ENCODE measurements at regions not wholly inside any gene's neighbourhood (a gene's known extent, or its start where the extent isn't known, plus 50 kb on each side); places are given as distances from the start of the nearest gene placed in this dataset.
"Not testable (repeated sequence)": the region's sequence is repeated elsewhere in the genome, so short reads cannot be mapped to it uniquely, and the experiment has no call there.

DNA sequence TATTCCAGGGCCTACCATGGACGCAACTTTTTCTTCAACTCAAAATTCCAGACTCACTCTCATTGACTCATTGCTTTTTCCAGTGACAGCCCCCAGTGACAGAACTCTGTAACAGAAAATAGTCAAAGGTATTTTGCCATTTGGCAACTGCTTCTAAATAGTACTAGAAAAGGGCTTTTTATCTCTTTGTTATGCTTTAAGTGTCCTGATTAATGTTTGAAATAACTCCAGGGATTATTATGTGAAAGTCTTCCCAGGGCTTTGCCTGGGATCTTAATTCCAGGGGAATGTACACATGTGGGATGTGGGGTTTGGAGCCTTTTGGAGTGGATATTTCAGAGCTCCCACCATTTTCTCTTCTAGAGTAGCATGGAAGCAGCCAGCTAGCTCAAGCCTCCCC, 198.8 kb downstream of the KCNS3 start:
- no peak for DNase-seq
- in situ Hi-C loops (cut with MboI; ENCODE audit: low pct_unique_long_range_greater_than_20kb, low sequenced_read_pairs) = no loop called here

DNA sequence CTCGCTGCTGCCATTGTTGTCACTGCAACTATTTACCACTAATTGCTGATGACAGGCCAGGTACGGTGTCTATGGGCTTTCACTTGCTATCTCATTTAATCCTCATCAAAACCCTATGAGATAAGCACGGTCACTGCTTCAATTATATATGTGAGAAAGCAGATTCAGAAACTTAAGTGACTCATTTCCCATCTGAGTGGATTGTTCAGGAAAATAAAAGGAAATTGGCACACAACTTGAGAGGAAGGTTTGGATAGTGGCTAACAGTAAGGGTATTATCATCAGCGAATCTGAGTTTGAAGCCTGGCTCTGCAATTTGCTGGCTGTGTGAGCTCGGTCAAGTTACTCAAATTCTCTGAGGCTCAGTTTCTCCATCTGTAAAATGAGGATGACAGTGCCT, 196.0 kb downstream of the KCNS3 start:
- DNase-seq = no peak
- in situ Hi-C loops (cut with MboI; ENCODE audit: low pct_unique_long_range_greater_than_20kb, low sequenced_read_pairs) = no loop called here

DNA sequence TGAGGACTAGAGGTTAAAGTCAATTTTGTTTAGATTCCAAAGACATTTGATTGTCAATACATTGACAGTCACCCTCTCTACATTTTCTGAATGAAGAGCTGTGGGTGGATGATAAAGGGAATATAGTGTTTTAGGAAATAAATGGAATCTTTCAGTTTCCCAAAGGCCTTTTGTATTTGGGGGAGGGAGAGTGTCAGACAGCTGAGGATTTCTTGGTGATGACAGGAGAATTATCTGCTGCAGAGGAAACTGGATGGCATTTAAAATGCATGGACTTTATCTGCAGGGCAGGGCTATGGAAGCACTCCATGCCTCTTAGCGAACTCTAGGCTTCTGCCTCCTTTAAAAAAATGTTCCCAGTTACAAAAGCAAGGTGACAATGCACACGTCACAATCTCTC, 195.1 kb downstream of the KCNS3 start:
- no peak for DNase-seq
- in situ Hi-C loops (cut with MboI; ENCODE audit: low pct_unique_long_range_greater_than_20kb, low sequenced_read_pairs) = no loop called here

DNA sequence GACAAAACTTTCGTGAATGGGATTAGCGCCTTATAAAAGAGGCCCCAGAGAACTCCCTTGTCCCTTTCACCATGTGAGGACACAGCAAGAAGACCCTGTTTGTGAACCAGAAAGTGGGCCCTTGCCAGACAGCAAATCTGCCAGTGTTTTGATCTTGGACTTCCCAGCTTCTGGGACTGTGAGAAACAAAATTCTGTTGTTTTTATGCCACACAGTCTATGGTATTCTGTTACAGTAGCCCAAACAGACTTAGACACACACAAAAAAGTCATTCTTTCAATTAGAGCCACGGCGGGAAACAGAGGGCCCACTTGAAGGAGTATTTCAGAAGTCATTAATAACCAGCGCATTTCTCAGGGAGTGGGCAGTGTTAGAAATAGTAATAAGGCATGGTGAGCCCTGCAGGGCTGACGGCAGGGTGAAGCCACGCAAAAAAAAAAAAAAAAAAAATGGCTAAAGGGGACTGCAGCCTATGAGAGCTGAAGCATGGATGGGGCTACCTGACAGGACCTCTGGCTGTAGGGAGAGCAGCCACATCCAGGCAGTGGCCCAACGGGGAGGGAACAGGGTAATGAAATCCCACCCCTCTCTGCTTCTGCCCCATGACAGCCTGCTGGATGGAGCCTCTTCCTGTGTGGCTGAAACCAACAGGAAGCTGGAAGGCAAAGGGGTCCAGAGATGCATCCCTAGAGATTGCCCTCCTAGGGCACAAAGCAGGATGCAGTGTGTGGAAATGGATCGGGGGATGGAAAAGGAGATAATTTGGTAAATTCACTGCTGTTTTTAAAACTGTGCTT, 189.3 kb downstream of the KCNS3 start:
- in situ Hi-C loops (cut with MboI; ENCODE audit: low pct_unique_long_range_greater_than_20kb, low sequenced_read_pairs) = no loop called here

DNA sequence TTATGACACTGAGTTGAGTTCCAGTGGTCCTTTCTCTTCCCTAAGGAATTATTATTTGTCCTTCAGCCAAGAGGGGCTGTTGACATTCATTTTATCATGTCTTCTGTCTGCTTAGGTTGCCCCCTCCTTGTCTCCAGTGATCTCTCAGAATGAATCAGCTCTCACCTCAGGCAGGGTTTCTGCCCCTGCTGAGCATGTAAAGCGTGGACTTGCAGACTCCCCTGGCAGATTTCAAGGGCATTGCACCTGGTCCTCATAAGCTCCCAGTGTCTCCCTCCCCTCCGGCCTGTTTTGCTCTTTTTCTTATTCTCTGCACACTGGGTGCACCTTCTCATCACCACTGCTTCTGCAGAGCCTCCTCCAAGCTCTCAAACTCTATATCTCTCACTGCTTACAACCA, 188.4 kb downstream of the KCNS3 start:
- no peak for DNase-seq
- in situ Hi-C loops (cut with MboI; ENCODE audit: low pct_unique_long_range_greater_than_20kb, low sequenced_read_pairs) = no loop called here

More for the DNA sequence above, 189.3 kb downstream of the KCNS3 start:
- DNase-seq = no peak

DNA sequence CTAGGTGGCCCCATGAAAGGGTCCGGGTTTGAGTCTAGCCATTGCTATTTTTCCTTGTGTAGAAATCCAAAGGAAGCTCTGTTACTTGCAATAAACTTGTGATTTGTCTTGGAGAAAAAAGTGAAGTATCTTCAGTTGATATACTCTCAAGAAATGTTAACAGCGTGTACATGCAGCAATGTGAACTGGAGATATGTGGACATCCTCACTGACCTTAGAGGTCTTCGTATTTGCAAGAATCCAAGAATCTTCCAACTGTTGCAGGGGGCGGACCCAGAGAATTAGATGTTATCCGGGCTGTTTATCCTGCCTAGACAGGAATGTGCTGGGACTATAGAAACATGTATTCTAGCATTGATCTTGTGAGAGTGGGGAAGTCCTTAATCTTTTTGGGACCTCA, 187.6 kb downstream of the KCNS3 start:
- no peak for DNase-seq
- in situ Hi-C loops (cut with MboI; ENCODE audit: low pct_unique_long_range_greater_than_20kb, low sequenced_read_pairs) = no loop called here

DNA sequence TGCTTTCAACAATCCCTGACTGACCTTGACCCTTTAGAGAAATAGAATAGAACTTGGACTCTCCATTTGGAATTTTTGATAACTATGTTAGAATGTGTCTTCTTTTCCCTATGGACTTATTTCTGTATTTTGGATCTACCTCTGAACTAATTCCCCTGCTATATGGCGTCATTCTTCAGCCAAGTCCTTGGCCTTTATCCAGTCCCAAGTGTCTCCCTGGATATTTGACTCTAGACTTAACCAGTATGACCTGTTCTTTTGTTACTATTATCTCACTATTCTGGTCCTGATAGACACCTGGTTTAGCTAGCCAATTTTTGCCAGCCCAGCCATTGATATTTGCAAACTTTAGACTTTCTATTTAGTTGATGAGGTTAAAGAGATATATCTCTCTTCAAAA, 186.8 kb downstream of the KCNS3 start:
- no peak for DNase-seq
- in situ Hi-C loops (cut with MboI; ENCODE audit: low pct_unique_long_range_greater_than_20kb, low sequenced_read_pairs) = no loop called here

DNA sequence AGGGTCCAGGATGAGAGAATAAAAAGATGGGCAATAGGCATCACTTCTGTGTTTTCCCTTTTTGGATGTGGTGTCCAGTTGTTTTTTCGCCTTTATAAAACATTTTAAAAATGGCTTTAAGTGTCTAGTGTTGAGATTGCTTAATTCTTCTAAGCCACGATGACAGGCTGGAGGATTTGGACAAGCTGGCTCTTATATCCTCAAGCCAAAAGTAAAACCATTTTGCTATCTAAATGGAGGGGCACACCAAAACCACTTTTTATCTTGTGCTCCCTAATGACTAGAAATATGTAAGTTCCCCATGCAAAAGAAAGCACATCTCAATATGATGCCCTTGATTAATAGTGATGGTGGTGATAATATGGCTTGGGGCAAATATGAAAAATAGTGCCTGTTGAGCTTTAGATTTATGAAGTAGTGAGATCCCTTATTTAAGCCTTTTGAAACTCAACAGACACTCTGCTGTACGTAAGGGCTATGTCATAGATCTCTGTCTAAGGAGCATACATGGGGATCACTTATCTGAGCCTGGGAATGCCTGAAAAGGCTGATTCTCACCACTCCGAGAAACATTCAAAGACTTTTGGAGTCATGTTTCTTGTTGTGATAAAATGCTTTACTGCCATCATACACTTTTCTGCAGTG, 185.5 kb downstream of the KCNS3 start:
- in situ Hi-C loops (cut with MboI; ENCODE audit: low pct_unique_long_range_greater_than_20kb, low sequenced_read_pairs) = no loop called here
- no peak for DNase-seq

DNA sequence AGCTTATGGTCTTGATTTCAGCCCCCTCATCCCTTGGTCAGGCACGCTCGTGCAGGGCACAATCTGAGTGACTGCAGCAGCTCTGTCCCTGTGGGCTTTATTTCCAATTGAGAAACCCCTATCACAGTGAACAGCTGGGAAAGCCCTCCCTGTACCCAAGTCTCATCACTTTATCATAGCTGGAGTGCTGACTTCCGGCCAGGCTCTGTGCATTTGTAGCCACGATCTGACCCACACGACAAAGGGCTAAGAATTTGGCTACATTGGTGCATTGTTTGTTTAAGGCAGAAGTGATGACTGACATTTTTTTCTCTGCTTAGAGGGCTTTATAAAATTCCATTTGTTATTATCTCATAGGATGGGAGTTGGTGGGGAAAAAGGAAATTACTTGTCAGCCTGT, 184.4 kb downstream of the KCNS3 start:
- in situ Hi-C loops (cut with MboI; ENCODE audit: low pct_unique_long_range_greater_than_20kb, low sequenced_read_pairs) = no loop called here
- DNase-seq = no peak

DNA sequence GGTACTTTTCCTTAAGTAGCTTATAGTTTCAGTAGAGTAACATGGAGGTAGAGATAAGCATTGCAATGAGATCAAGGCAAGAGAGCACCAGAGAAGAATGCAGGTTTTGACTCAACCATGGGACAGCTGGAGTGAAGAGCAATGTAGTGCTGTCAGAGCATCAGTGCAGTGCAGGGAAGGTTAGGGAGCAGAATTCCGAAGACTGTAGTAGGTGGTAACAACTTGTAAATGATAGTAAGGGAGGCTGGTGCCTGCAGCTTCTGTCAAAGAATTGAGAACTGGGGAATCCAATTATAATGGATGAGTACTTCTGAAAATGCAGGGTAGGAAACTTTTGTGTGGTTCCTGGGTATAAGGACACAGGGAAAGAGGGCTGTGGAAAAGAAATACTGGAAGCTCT, 183.2 kb downstream of the KCNS3 start:
- in situ Hi-C loops (cut with MboI; ENCODE audit: low pct_unique_long_range_greater_than_20kb, low sequenced_read_pairs) = no loop called here
- no peak for DNase-seq

DNA sequence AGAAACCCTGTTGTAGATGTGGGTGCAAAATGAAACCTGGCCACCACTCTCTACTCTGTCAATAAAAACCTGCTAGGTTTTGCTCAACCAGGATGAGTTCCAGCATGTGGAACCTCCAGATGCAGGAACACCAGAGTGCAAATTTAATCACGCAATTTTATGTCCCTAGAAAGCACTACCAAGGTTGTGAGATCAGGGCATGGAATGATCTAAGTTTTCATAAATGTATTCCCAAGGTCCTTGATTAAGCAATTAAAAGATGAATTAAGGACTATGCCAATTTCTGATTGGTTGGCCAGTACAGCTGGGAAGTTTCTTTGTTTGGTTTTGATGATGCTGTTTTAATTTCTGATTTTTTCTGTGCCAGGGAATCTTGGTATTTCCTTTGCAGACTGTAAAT, 179.2 kb downstream of the KCNS3 start:
- no peak for DNase-seq
- in situ Hi-C loops (cut with MboI; ENCODE audit: low pct_unique_long_range_greater_than_20kb, low sequenced_read_pairs) = no loop called here

DNA sequence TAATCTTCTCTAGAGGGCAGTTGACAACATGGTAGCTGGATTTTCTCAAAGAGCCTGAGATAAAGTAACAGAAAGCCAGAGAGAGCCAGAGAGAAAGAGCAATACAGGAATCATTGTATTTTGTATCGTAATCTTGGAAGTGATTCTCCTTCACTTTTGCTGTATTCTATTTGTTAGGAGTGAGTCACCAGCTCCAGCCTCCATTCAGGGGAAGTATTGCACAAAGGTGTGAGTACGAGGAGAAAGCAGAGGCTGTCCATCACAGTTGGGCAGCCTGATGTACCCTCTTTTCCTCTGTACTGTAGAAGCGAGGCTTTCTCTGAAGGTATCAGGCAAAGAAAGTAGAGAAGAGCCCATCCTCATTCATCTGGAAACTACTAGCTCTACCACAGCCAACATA, 176.8 kb downstream of the KCNS3 start:
- in situ Hi-C loops (cut with MboI; ENCODE audit: low pct_unique_long_range_greater_than_20kb, low sequenced_read_pairs) = no loop called here
- no peak for DNase-seq

DNA sequence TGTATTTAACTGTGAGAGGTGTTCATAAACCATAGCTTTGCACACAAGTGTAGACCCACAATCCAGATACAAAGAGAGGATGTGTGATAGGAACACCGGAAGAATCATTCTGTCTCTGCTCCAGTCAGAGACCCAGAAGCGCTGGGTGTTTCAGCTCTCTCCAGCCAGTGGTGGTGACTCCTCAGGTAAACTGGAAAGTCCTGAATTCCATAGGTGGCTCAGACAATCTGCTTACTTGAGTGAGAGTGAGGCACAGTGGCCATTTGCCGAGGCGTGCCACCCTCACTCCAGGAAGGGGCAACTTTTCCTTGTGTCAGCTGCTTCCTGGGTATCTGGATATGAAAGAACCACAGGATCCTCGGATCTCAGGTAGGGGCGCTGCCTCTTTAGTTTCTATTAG, 171.5 kb downstream of the KCNS3 start:
- in situ Hi-C loops (cut with MboI; ENCODE audit: low pct_unique_long_range_greater_than_20kb, low sequenced_read_pairs) = no loop called here
- no peak for DNase-seq

DNA sequence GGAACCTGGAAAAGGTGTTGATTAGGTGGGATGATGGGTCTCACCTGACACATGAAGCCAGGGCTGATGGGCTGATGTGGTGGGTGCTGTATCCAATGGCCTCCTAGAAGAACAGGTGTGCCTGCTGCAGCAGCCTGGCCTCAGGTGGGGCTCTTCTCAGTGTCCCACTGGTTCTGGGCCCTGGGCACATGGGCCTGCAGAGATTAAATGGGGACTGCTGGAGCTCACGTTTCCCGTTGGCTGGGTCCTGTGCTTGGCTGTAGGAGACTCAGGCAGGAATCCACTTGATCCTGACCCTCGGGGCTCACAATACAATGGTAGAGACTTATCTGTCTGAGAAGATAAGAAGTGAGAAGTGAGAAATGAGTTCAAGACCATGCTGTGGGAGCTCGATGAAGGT, 170.9 kb downstream of the KCNS3 start:
- in situ Hi-C loops (cut with MboI; ENCODE audit: low pct_unique_long_range_greater_than_20kb, low sequenced_read_pairs) = no loop called here
- no peak for DNase-seq

DNA sequence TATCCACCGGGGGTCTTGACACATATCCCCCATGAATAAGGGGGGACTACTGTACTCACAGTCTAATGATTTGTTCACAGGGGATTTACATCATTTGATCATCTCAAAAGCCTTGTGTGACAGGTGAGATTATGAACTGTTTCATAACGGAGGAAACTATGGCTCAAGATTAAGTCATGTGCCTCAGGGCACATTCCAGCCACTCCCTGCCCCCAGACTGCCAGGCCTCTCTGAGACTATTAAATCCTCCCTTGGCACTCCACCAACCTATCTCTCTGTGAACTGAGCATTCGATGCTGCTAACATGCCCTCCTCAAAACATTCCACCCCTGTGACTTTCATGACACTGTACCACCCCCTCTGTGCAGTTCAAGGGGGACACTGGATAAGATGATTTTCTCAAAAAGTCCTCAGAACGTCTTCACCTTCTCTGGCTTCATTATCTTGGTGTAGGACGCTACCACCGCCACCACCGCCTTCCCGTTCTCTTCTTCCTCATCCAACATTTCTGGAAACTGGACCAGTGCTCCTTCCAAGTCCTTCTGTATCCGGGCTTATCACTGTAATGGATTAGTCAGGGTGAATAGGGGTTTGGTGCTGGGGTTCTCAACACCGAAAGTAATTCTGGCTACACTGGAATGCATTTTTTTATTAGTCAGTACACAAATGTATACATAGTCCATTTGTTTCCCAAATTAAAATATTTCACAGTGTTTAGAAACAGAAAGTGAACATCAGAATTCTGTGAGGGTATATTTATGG, 169.6 kb downstream of the KCNS3 start:
- in situ Hi-C loops (cut with MboI; ENCODE audit: low pct_unique_long_range_greater_than_20kb, low sequenced_read_pairs) = no loop called here
- DNase-seq = no peak

DNA sequence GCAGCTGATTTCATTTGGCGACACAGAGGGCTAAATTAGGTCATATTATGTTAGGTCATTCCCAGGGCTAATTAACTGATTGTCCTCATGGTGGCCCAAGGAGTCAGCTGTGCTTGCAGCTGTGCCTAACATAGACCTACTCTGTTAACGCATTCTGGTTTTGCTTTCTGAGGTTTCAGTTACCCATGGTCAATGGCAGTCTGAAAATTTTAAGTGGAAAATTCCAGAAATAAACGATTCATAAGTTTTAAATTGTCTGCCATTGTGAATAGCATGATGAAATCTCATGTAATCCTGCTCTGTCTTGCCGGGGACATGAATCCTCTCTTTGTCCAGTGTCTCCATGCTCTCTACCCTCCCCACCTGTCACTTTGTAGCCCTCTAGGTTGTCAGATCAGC, 168.7 kb downstream of the KCNS3 start:
- in situ Hi-C loops (cut with MboI; ENCODE audit: low pct_unique_long_range_greater_than_20kb, low sequenced_read_pairs) = no loop called here
- DNase-seq = no peak

DNA sequence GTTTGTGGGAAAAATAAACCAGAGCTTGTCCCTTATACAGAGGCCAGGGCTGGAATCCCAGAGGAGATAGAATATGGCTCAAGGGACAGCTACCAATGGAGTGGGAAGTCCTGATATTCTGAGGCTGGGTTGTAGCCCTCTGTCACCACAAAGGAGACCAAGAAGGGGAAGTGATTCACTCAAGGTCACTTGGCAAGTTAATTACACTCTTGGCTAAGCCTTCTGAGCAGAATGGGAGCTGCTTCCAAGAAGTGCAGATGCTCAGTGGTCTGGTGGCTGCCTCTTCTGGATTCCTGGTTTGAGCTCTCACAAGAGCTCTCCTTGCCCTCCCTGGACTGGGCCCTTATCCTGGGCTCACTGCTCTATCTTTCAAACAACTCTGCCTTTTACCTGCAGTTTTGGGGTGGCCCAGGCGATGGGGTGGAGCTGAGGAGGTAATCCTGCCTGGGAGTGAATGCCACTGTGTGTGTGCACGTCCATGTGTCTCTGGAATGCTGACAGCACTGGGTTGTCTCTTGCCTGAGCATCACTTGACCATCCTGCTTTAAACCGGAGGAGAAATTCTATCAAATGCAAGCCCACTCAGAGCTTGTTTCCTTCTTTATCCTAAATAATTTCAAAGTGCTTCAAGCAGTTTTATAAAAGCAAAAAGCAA, 168.2 kb downstream of the KCNS3 start:
- in situ Hi-C loops (cut with MboI; ENCODE audit: low pct_unique_long_range_greater_than_20kb, low sequenced_read_pairs) = no loop called here
- DNase-seq = peak; percentile 12

DNA sequence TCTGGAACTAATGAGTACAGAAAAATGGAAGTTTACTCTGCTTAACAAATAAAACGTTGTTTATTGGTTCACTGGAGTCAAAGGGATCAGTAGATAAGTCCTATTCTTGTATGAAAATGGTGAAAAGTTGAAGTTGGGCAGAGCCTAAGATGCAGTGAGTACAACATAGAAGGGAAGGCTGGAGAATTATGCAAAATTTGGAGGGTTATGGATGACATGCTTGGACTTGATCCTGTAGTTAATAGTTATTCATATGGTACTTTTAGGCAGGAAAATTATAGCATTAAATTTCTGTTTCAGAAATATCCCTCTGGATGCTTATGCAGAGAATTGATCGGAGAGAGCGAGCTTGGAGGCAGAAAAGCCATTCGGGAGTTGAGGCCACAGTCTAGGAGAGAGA, 167.6 kb downstream of the KCNS3 start:
- in situ Hi-C loops (cut with MboI; ENCODE audit: low pct_unique_long_range_greater_than_20kb, low sequenced_read_pairs) = no loop called here
- no peak for DNase-seq

DNA sequence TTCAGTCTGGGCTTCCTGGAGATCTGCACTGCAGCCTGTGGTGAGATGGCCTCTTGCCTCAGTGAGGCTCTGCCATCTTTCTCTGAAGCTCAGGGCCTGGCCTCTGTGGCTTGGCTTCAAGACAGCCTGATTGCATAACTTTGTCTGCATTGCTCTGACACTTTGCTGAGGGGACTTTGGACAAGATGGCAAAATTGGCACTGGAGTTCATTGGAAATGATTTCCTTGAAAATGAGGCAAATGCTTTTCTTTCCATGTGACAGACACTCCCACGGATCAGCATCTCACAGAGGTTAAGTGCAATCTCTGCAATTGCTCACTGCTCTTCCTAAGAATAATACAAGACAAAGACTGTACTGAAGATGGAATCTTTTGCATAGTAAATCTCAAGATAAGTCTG, 166.8 kb downstream of the KCNS3 start:
- in situ Hi-C loops (cut with MboI; ENCODE audit: low pct_unique_long_range_greater_than_20kb, low sequenced_read_pairs) = no loop called here

DNA sequence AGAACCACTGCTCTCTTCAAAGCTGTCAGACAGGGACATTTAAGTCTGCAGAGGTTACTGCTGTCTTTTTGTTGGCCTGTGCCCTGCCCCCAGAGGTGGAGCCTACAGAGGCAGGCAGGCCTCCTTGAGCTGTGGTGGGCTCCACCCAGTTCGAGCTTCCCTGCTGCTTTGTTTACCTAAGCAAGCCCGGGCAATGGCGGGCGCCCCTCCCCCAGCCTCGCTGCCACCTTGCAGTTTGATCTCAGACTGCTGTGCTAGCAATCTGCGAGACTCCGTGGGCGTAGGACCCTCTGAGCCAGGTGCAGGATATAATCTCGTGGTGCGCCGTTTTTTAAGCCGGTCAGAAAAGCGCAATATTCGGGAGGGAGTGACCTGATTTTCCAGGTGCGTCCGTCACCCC, 138.9 kb downstream of the KCNS3 start:
- in situ Hi-C loops (cut with MboI; ENCODE audit: low pct_unique_long_range_greater_than_20kb, low sequenced_read_pairs); DNase-seq: not testable (repeated sequence)

More for the DNA sequence above, 166.8 kb downstream of the KCNS3 start:
- DNase-seq = no peak
